NCI-H146 treated with DMSO at 0.1 percent for 48 hours (cell line): ENCODE measurements at regions not wholly inside any gene's neighbourhood (a gene's known extent, or its start where the extent isn't known, plus 50 kb on each side); places are given as distances from the start of the nearest gene placed in this dataset.
"Not testable (repeated sequence)": the region's sequence is repeated elsewhere in the genome, so short reads cannot be mapped to it uniquely, and the experiment has no call there.

ENCODE experiments used
- DNase-seq: peaks from one replicate; lab custom pipeline; 2025; ENCODE audit not compliant: unreplicated experiment; lab: John Stamatoyannopoulos, UW

- DNase-seq = no peak
Measured at GRCh38 chr2:241981076-241981700, 111.7 kb downstream of the RTP5 start.

- no peak for DNase-seq
Measured at GRCh38 chr2:241982706-241983570, 113.4 kb downstream of the RTP5 start.

GRCh38 chr2:241983571-241984270, 114.2 kb downstream of the RTP5 start:
- no peak for DNase-seq

- DNase-seq = no peak
Measured at GRCh38 chr2:241984271-241984655, 114.7 kb downstream of the RTP5 start.

- DNase-seq = no peak
Measured at GRCh38 chr2:241984658-241985057, 115.1 kb downstream of the RTP5 start.

- not testable (repeated sequence) for DNase-seq
Measured at GRCh38 chr2:241985161-241985985, 115.8 kb downstream of the RTP5 start.

- DNase-seq = no peak
Measured at GRCh38 chr2:241985986-241986329, 116.4 kb downstream of the RTP5 start.

- no peak for DNase-seq
Measured at GRCh38 chr2:241986836-241987641, 117.5 kb downstream of the RTP5 start.

GRCh38 chr2:241987726-241988125, 118.2 kb downstream of the RTP5 start:
- no peak for DNase-seq

- DNase-seq = no peak
Measured at GRCh38 chr2:241988146-241988545, 118.6 kb downstream of the RTP5 start.

GRCh38 chr2:241989074-241989473, 119.5 kb downstream of the RTP5 start:
- DNase-seq = no peak

- DNase-seq = no peak
Measured at GRCh38 chr2:241990466-241990865, 120.9 kb downstream of the RTP5 start.

- DNase-seq = no peak
Measured at GRCh38 chr2:241991299-241991698, 121.8 kb downstream of the RTP5 start.

GRCh38 chr2:241992753-241993152, 123.2 kb downstream of the RTP5 start:
- no peak for DNase-seq

GRCh38 chr2:241993386-241994005, 124.0 kb downstream of the RTP5 start:
- DNase-seq = no peak

- no peak for DNase-seq
Measured at GRCh38 chr2:241994086-241994485, 124.6 kb downstream of the RTP5 start.

- no peak for DNase-seq
Measured at GRCh38 chr2:241994556-241995213, 125.2 kb downstream of the RTP5 start.

- no peak for DNase-seq
Measured at GRCh38 chr2:241996100-241996499, 126.6 kb downstream of the RTP5 start.

GRCh38 chr2:241997017-241997416, 127.5 kb downstream of the RTP5 start:
- no peak for DNase-seq
